ENCODE measurements at regions not wholly inside any gene's neighbourhood (a gene's known extent, or its start where the extent isn't known, plus 50 kb on each side); places are given as distances from the start of the nearest gene placed in this dataset.

DNA sequence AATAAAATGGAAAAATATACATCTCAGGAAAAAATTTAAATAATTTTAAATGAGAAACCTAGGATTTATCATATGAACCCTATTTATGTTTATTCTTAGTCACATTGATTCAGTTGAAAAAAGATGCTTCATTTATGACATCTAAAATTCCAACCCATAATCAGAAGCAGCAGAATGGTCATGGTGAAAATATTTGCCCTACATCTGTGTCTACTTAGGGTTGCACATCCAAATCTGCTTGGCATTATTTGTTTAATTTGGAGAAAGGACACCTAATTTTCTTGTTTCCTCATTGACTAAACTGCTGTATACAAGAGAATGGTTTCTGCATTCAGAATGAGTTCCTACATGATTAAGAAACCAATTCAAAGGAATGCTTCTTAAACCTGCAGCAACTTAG, 72.9 kb upstream of the SKAP2 start:
- Histone ChIP-seq H3K27me3 (replicated peaks in 1 of 4; ENCODE audit: control insufficient read depth in 3 of 4, extremely low read depth in 1 of 4, insufficient read depth in 3 of 4, low read length in 3 of 4) (no peaks in the 10 kb centered on the region), H3K18ac (ENCODE audit: extremely low read depth, low read length) (no peak overlapping the region), H3K4ac (replicated peaks; ENCODE audit: insufficient read length, low read depth, low read length) (no peak overlapping the region), H2BK120ac (replicated peaks; ENCODE audit: low read depth, low read length) (no peak overlapping the region), H3K4me3 (ENCODE audit: extremely low read depth in 1 of 4, insufficient read depth in 2 of 4, low read depth in 3 of 4, low read length in 4 of 4) (no peak overlapping the region), H3K36me3 (ENCODE audit: control insufficient read depth in 2 of 4, insufficient read depth in 4 of 4, low read length in 3 of 4) (no peaks in the 10 kb centered on the region), H3K23me2 (ENCODE audit: low read depth, low read length) (no peaks in the 10 kb centered on the region), H3K23ac (ENCODE audit: insufficient read length) (no peak overlapping the region), H2BK20ac (ENCODE audit: low read length) (no peak overlapping the region), H3K14ac (ENCODE audit: insufficient read length) (no peak overlapping the region), H3K9me3 (ENCODE audit: insufficient read depth in 2 of 2, low read depth in 1 of 2, low read length in 1 of 2) (no peaks in the 10 kb centered on the region), H3K79me2 (ENCODE audit: control insufficient read depth in 1 of 2, insufficient read depth in 2 of 2, low read length in 2 of 2) (no peaks in the 10 kb centered on the region), H2AK5ac (ENCODE audit: low read depth, low read length) (no peak overlapping the region), H2AFZ (ENCODE audit: low read length) (no peak overlapping the region), H3K27ac (ENCODE audit: low read depth, low read length) (no peak overlapping the region), H2BK5ac (ENCODE audit: low read depth, low read length) (no peak overlapping the region), H3K79me1 (ENCODE audit: low read depth, low read length) (no peaks in the 10 kb centered on the region), H3K9ac (replicated peaks in 1 of 4; ENCODE audit: extremely low read depth in 1 of 4, low read depth in 3 of 4, low read length in 3 of 4) (no peak overlapping the region), H2BK15ac (ENCODE audit: low read length) (no peak overlapping the region), H4K5ac (ENCODE audit: insufficient read length, low read depth, low read length) (no peak overlapping the region), H4K8ac (ENCODE audit: extremely low read depth, insufficient read depth, low read length) (no peak overlapping the region), H3K56ac (replicated peaks; ENCODE audit: insufficient read length, low read depth, low read length) (no peak overlapping the region), H2BK12ac (ENCODE audit: low read depth, low read length) (no peak overlapping the region), H3K4me1 (replicated peaks in 1 of 4; ENCODE audit: control insufficient read depth in 3 of 4, insufficient read depth in 4 of 4, low read length in 3 of 4) (no peaks in the 10 kb centered on the region), H4K91ac (replicated peaks; ENCODE audit: insufficient read length, low read length) (no peak overlapping the region), H3K4me2 (ENCODE audit: insufficient read depth in 1 of 2, low read depth in 2 of 2, low read length in 2 of 2) (no peak overlapping the region), H4K20me1 (replicated peaks in 1 of 2; ENCODE audit: control insufficient read depth in 1 of 2, insufficient read depth in 2 of 2, low read length in 2 of 2) (no peaks in the 10 kb centered on the region)
- TF ChIP-seq GABPA (IDR thresholded peaks at IDR 0.05; ENCODE audit: borderline replicate concordance, insufficient read depth, low read length) = no peak
- TF ChIP-seq TBP (IDR thresholded peaks at IDR 0.05; ENCODE audit: low read depth, low read length) = no peak
- no peak for TF ChIP-seq SP1 (IDR thresholded peaks at IDR 0.05; ENCODE audit: low read depth, low read length)
- TF ChIP-seq KDM1A (IDR thresholded peaks at IDR 0.05; ENCODE audit: borderline replicate concordance, low read length) = no peak
- TF ChIP-seq CHD2 (IDR thresholded peaks at IDR 0.05; ENCODE audit: low read length) = no peak
- no peak for TF ChIP-seq HDAC2 (IDR thresholded peaks at IDR 0.05; ENCODE audit: borderline replicate concordance in 1 of 2, low read depth in 2 of 2, low read length in 2 of 2)
- no peak for TF ChIP-seq CHD1 (IDR thresholded peaks at IDR 0.05; ENCODE audit: low read depth, low read length)
- TF ChIP-seq JUND (IDR thresholded peaks at IDR 0.05; ENCODE audit: low read length) = no peak
- no peak for TF ChIP-seq NANOG (IDR thresholded peaks at IDR 0.05; ENCODE audit: insufficient read depth, low read depth, low read length, poor library complexity, severe bottlenecking)
- TF ChIP-seq, protein P1, sequence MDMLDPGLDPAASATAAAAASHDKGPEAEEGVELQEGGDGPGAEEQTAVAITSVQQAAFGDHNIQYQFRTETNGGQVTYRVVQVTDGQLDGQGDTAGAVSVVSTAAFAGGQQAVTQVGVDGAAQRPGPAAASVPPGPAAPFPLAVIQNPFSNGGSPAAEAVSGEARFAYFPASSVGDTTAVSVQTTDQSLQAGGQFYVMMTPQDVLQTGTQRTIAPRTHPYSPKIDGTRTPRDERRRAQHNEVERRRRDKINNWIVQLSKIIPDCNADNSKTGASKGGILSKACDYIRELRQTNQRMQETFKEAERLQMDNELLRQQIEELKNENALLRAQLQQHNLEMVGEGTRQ (IDR thresholded peaks at IDR 0.05; ENCODE audit: low read length) = no peak
- no peak for TF ChIP-seq NRF1 (IDR thresholded peaks at IDR 0.05; ENCODE audit: low read depth, low read length)
- TF ChIP-seq EZH2 (IDR thresholded peaks at IDR 0.05; ENCODE audit: low read depth, low read length, severe bottlenecking) = no peak
- TF ChIP-seq RXRA (IDR thresholded peaks at IDR 0.05; ENCODE audit: insufficient read depth, low read depth, low read length) = no peak
- no peak for TF ChIP-seq SIN3A (conservative IDR thresholded peaks at IDR 0.05 in 1 of 2, IDR thresholded peaks at IDR 0.05 in 1 of 2; ENCODE audit: low read depth in 1 of 2, low read length in 2 of 2)
- CTCF ChIA-PET (ENCODE audit: partially characterized antibody) = no interaction called here
- DNase-seq (ENCODE audit: low read depth in 1 of 2, low spot score in 2 of 2) = no peak
- no peak for FAIRE-seq
- POLR2A ChIA-PET (ENCODE audit: partially characterized antibody) = no interaction called here
